ENCODE measurements at regions not wholly inside any gene's neighbourhood (a gene's known extent, or its start where the extent isn't known, plus 50 kb on each side); places are given as distances from the start of the nearest gene placed in this dataset.

GRCh38 chr6:103797738-103798137 is 1062.0 kb downstream of the HACE1 start:
- TF ChIP-seq GATA2 (IDR thresholded peaks at IDR 0.05; ENCODE audit: low read depth, low read length) (no peak), GATA3 (IDR thresholded peaks at IDR 0.05; ENCODE audit: low read depth, low read length) (no peak)

GRCh38 chr6:103791458-103791857 is 1068.3 kb downstream of the HACE1 start:
- TF ChIP-seq GATA2 (IDR thresholded peaks at IDR 0.05; ENCODE audit: low read depth, low read length): no peak
- no peak for TF ChIP-seq GATA3 (IDR thresholded peaks at IDR 0.05; ENCODE audit: low read depth, low read length)

- TF ChIP-seq GATA3 (IDR thresholded peaks at IDR 0.05; ENCODE audit: low read depth, low read length): no peak
- TF ChIP-seq GATA2 (IDR thresholded peaks at IDR 0.05; ENCODE audit: low read depth, low read length): no peak
These were observed 1075.6 kb downstream of the HACE1 start for GRCh38 chr6:103784117-103784516.

DNA sequence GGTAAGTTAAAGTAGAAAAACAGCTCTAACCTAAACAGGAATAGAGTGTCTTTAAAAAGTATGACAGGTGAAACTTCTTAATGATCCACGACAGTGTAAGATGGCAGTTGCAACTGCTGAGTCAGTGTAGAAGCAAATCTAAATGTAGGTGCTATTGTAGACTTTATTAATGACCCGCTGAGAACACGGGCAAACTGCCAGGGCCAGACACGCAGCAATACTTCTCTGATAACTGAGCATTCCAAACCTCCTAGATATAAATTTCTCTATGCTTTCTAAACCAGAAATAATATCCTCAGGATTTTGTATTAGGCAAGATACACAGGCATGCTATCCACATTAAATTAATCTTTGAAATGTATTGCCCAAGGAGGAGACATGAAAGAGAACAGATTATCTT is 1076.4 kb downstream of the HACE1 start:
- TF ChIP-seq GATA3 (IDR thresholded peaks at IDR 0.05; ENCODE audit: low read depth, low read length) (no peak), GATA2 (IDR thresholded peaks at IDR 0.05; ENCODE audit: low read depth, low read length) (no peak)

DNA sequence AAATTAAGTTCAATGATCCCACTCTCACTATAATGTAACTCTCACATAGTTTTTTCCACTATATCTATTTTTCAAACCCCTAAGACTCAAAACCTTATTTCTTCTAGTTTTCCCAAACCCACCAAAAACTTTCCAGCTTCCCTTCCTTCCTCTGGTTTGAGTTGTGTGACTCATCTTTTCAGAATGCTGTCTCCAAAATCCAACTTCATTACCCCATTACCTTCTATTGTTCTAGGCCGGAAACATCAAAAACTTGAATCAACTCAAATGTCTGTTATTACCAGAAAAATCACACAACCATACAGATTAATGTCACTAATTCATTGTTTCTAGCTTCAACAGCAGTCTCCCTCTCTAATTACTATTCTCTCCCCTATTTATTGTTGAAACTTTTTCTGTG is 1090.3 kb downstream of the HACE1 start:
- no peak for TF ChIP-seq GATA3 (IDR thresholded peaks at IDR 0.05; ENCODE audit: low read depth, low read length)
- no peak for TF ChIP-seq GATA2 (IDR thresholded peaks at IDR 0.05; ENCODE audit: low read depth, low read length)

- TF ChIP-seq GATA2 (IDR thresholded peaks at IDR 0.05; ENCODE audit: low read depth, low read length) (no peak), GATA3 (IDR thresholded peaks at IDR 0.05; ENCODE audit: low read depth, low read length) (no peak)
These were observed 1109.1 kb downstream of the HACE1 start for GRCh38 chr6:103750603-103751002.

DNA sequence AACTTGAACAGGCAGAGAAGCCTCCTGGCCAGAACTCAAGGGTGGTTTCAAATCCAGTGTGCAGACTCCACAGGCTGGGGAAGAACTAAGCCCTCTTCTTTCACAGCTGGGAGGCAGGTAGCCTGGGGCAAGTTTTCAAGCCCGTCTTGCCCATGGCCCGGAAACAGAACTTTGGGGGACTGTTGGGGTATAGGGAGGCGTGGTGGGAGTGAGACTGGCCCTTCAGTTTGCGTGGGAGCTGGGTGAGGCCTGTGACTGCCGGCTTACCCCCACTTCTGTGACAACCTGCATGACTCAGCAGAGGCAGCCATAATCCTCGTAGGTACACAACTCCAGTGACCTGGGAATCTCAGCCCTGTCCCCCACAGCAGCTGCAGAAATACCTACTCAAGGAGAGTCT is 1125.7 kb downstream of the HACE1 start:
- TF ChIP-seq GATA3 (IDR thresholded peaks at IDR 0.05; ENCODE audit: low read depth, low read length): no peak

GRCh38 chr6:103729658-103730057 is 1130.1 kb downstream of the HACE1 start:
- TF ChIP-seq GATA3 (IDR thresholded peaks at IDR 0.05; ENCODE audit: low read depth, low read length) (no peak), GATA2 (IDR thresholded peaks at IDR 0.05; ENCODE audit: low read depth, low read length) (no peak)

GRCh38 chr6:103723438-103724322 is 1136.0 kb downstream of the HACE1 start:
- TF ChIP-seq GATA3 (IDR thresholded peaks at IDR 0.05; ENCODE audit: low read depth, low read length) (no peak), GATA2 (IDR thresholded peaks at IDR 0.05; ENCODE audit: low read depth, low read length) (no peak)

- TF ChIP-seq GATA2 (IDR thresholded peaks at IDR 0.05; ENCODE audit: low read depth, low read length) (no peak), GATA3 (IDR thresholded peaks at IDR 0.05; ENCODE audit: low read depth, low read length) (no peak)
These were observed 1137.0 kb downstream of the HACE1 start for GRCh38 chr6:103722683-103723082.

DNA sequence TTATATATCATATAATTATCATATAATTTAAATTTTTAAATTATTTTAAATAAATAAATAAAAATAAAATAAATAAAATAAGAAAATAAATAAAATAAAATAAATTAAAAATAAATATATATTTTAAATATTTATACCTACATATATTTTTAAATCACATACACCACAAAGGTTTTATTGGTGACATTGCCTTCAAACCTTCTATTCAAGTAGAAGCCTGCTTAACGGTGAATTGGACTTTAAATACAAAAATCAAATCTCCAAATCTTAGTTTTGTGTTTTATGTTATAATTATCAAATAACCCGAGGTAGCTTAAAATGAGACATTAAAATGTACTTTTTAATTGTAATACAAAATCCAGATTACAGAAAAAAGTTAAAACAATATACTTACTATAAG is 1137.8 kb downstream of the HACE1 start:
- TF ChIP-seq GATA2 (IDR thresholded peaks at IDR 0.05; ENCODE audit: low read depth, low read length): no peak
- TF ChIP-seq GATA3 (IDR thresholded peaks at IDR 0.05; ENCODE audit: low read depth, low read length): no peak

- TF ChIP-seq GATA3 (IDR thresholded peaks at IDR 0.05; ENCODE audit: low read depth, low read length): no peak
- no peak for TF ChIP-seq GATA2 (IDR thresholded peaks at IDR 0.05; ENCODE audit: low read depth, low read length)
These were observed 1139.3 kb downstream of the HACE1 start for GRCh38 chr6:103720393-103720792.

- TF ChIP-seq GATA3 (IDR thresholded peaks at IDR 0.05; ENCODE audit: low read depth, low read length) (no peak), GATA2 (IDR thresholded peaks at IDR 0.05; ENCODE audit: low read depth, low read length) (no peak)
These were observed 1140.2 kb downstream of the HACE1 start for GRCh38 chr6:103719545-103719944.

GRCh38 chr6:103715269-103715668 is 1144.5 kb downstream of the HACE1 start:
- no peak for TF ChIP-seq GATA3 (IDR thresholded peaks at IDR 0.05; ENCODE audit: low read depth, low read length)
- no peak for TF ChIP-seq GATA2 (IDR thresholded peaks at IDR 0.05; ENCODE audit: low read depth, low read length)

DNA sequence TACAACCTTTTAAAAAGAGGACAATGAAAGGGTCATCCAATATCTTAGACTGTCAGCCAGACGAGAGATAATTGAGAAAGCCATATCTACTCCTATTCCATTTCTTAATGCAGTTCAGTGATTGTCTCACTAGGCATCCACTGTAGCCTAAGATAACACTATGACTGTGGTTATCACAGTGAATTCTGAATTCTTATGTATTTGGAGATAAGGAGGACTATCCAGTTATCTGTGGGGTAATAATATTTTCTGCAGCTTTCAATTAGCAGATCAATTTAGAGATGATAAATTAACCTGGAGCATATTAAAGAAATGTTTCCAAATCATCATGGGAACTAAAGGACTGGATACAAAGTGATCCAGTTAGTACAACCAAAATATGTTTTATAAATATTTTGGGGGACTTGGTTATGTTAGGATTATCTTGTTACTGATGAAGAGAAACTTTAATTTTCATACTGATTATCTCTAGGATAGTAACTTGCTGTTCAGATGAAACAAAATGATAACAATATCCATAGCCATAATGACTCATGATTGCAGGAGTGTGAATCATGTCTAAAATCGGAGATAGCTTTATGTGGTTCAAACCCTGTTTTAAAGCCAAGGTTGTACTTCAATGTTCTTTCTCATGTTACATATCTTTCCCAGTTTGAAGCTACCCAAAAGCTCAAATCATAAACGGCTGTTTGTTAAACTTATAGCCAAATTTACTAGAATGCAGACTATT is 1152.0 kb downstream of the HACE1 start:
- no peak for TF ChIP-seq GATA2 (IDR thresholded peaks at IDR 0.05; ENCODE audit: low read depth, low read length)
- TF ChIP-seq GATA3 (IDR thresholded peaks at IDR 0.05; ENCODE audit: low read depth, low read length): no peak

Measured in SH-SY5Y (cell line).